Myocyte (in vitro differentiated cells): ENCODE measurements at regions not wholly inside any gene's neighbourhood (a gene's known extent, or its start where the extent isn't known, plus 50 kb on each side); places are given as distances from the start of the nearest gene placed in this dataset.
"Not testable (repeated sequence)": the region's sequence is repeated elsewhere in the genome, so short reads cannot be mapped to it uniquely, and the experiment has no call there.

Experiments used
- DNase-seq: peaks from one replicate; pipeline ENCODE4 v3.0.0-alpha.2; 2012; ENCODE audit warnings: low read depth

DNA sequence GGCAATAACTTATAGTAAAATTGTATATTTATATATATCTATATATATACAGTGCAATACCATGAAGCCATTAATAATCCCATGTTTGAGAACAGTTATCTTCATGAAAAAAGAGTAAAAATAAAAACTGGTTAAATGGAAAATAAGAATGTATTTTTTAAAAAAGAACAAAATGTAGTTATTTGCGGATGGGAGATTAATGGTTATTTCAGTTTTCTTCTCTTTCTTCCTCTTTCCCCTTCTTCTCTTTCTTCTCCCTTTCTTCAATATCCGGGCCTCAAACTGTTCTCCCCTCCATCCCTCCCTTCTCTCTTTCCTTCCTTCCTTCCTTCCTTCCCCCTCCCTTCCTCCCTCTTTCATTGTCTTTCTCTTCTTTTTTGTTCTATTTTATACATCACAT lies 1301.7 kb upstream of the IGFBP7 start:
- DNase-seq: no peak

DNA sequence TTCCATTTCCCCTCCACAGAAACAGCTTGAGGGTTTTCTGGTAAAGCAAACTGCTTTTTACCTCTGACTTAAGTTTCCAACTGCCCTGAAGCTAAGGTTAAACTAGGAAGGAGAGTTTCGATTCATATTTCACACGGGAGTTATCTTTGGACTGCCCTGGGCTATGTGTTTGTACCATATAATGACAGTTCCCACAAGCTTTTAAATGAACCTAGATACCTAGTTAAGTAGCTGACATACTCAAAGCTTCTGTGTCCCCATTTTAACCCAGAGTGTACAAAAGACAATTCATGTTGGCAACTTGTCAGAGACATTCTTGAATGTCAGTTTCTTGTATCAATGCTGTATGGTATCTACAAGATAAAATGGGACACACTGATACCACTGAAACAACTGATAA lies 1296.6 kb upstream of the IGFBP7 start:
- DNase-seq: no peak

DNA sequence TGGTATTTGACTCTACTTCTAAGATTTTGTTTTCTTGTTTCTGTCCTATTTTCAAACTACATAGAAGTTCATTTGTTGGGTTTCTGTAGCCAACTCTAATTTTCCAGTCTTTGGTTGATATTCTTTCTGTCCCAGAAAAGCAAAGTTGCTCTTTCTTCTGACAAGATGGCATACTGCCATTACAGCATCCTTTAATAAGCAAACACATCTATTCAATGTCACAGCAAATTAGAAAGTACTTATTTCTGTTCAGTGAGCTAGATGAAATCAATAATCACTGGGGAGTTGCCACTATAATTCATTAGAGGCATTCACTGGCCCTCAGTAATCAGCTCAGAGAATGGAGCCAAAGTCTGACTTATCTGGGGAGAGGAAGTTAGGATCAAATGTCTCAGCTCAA lies 1258.0 kb upstream of the IGFBP7 start:
- no peak for DNase-seq

DNA sequence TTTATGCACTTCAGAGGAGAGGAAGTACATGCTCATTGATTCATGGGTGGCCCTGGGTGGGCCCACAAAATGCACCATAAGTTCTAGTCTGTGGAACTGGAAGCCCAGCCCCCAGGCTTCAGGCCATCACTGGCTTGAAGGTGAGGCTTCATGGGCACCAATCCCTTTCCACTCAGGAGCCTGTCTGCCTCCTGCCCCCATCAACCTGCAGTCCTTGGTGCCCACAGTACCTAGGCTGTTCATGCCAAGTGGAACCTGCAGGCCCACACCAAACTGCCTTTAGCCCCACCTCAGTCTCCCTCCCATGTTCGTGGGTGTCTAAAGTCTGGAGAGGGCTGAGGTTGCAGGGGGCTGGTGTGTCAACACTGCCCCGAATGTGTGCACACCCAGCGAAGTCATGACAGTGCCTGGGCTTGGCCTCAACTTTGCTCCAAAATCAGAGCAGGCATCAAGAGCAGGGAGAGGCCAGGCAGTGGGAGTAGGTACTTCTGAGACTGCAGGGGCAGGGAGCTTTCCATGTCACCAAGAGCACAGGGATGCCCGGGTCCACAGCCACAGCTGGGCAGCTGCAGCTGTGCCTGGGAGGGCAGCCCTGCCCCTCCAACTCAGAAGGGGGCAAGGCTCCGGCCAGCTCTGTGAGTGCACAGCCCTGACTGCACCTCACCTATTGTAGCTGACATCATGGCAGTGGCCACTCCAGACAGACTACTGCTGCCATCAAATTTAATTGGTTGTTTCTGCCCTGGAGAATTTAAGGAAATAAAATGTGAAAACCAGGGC lies 1250.4 kb upstream of the IGFBP7 start:
- no peak for DNase-seq

DNA sequence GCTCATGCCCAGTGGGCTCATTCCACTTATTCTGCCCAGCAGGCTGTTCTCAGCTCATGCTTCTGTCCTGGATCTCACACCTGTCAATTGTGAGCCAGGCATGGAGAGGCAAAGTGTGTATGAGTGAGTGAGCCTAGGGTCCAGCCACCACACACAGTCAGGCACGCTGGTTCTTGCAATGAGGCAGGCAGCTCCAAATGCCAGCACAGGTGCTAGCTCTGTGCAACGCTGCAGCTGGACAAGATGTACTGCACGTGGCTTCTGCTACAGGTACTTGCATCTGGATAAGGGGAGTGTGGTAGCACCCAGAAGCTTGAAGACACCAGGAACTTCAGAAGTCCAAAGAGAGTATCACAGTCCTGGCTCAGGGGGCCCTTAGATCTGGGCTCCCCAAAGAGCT lies 1249.4 kb upstream of the IGFBP7 start:
- no peak for DNase-seq

DNA sequence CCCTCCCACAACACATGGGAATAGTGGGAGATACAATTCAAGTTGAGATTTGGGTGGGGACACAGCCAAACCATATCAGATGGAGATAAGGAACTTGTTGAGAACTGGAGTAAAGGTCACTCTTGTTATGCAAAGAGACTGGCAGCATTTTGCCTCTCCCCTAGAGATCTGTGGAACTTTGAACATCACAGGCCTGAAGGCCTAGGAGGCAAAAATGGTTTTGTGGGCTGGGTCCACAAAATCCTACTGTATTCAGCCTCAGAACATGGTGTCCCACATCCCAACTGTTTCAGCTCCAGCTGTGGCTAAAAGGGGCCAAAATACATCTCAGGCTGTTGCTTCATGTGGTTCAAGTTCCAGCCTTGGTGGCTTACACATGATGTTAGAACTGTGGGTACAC lies 1247.8 kb upstream of the IGFBP7 start:
- DNase-seq: no peak

DNA sequence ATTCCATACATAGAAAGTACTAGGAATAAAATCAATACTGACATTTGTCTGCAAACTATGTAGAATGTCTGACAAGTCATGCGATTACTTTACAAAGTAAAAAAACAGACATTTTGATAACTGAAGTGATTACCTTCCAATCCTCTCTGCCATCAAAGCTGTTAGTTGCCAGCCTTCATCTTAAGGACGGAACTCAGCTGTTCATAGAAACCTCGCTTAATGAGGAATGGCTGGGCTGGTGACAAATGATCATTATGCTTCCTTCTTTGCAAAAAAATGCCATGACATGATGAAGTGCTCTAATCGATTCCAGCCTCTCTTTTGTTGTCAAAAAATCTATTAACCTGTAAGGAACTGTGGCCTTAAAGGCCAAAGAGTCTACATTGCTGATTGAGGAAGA lies 1214.9 kb upstream of the IGFBP7 start:
- DNase-seq: no peak

DNA sequence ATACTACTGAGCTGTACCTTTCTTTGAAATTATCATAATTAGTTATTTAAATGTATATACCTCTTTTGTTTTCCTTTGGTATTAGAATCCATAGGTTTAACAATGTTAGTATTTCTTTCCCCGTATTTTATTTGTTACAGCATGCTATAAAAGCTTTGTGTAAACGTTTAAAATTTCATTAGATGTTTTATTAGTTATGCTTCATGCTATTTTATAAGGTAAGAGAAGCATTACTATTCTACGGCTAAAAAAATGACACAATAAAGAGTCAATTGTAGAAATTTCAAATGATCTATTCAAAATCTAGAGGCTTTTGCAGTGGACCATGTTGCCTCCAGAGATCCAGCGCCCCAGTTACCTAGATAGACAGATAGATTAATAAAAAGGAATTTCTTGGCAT lies 1203.3 kb upstream of the IGFBP7 start:
- no peak for DNase-seq

DNA sequence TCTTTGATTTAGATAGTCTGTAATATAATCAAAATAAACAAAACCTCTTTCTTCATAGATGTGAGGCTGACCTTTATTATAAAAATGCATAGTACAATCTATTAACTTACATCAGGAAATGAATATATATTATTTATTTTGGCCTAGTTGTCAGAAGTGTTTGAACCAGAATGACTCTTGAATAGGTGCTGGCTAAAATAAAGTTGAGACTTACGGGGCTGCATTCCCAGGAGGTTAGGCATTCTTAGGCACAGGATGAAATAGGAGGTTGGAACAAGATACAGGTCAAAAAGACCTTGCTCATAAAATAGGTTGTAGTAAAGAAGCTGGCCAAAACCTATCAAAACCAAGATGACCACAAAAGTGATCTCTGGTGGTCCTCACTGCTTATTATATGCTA lies 1193.3 kb upstream of the IGFBP7 start:
- DNase-seq: no peak

DNA sequence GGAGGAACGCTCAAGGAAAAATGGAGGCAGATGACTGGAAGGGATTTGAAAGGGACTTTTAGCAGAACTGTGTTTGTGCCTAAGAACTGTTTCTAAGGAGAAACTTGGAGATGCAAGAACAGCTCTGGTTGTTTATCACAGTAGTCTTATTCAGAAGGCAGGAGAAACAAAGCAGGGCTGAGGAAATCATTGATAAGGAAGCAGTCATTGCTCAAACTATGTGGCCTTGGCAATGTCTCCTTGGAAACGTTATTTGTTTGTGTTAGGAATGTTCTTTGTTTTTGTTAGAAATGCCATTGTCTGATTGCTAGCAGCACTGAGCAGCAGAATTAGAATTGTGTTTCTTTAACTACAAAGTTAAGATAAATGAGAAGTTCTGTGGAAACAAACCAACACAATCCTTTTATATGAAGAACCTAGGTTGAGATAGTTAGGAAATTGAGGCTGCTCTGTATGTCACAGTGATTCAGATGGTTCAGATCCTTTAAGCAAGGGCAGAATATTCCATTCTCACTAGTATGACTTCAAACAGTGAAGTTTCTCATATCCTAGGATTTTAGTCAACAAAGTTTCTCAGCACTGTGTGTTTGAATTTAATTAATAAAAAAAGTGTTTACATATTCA lies 1191.3 kb upstream of the IGFBP7 start:
- DNase-seq: no peak

DNA sequence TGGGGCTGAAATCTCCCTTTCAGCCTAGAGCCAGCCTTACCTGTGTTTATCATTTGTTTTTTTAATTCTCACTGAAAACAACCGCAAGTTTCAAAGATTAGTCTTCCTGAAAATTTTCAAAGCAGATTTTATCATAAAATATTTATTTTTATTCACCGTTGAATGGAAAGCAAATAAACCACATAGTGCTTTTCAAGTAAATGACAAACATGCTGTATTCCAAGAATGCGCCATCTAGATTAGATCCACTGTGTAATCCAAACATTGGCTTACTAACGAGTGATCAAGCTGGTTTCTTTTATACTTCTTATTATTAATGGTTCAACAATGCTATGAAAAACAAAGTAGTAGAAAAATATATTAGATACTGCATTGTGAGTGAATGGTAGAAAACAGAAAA lies 1176.2 kb upstream of the IGFBP7 start:
- no peak for DNase-seq

DNA sequence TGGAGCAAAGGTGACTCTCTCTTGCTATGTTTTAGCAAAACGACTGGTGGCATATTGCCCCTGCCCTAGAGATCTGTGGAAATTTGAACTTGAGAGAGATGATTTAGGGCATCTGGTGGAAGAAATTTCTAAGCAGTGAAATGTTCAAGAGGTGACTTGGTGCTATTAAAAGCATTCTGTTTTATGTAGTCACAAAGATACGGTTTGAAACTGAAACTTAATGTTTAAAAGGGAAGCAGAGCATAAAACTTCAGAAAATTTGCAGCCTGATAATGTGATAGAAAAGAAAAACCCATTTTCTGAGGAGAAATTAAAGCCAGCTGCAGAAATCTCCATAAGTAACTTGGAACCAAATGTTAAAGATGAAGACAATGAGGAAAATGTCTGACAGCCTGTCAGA lies 1170.7 kb upstream of the IGFBP7 start:
- DNase-seq: not testable (repeated sequence)

DNA sequence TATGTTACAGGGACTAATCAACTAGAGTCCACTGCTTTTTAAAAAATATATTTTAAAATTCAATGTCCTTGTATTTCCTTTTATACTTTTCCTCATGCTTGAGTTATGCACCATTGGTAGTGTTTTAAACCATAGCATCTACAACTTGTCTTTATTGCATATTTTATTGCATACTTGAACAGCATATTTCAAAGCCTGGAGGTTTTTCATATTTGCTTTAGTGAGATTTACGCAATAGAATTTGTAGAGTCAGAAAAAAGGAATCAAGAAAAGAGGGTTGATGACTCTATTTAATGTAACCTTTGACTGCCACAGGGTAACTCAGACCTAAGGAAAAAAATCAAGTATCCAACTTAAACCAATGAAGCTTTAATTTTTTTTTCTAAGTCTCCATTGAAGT lies 1165.7 kb upstream of the IGFBP7 start:
- no peak for DNase-seq

DNA sequence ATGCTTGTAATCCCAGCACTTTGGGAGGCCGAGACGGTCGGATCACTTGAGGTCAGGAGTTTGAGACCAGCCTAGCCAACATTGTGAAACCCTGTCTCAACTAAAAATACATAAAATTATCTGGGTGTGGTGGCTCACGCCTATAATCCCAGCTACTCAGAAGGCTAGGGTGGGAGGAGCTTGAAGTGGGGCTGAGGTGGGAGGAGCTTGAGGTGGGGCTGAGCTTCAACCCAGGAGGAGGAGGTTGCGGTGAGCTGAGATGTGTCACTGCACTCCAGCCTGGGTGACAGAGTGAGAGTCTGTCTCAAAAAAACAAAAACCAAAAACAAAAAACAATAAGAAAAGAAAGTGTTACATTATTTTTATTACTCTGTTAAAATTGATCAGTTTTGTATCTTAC lies 1164.4 kb upstream of the IGFBP7 start:
- DNase-seq: no peak

DNA sequence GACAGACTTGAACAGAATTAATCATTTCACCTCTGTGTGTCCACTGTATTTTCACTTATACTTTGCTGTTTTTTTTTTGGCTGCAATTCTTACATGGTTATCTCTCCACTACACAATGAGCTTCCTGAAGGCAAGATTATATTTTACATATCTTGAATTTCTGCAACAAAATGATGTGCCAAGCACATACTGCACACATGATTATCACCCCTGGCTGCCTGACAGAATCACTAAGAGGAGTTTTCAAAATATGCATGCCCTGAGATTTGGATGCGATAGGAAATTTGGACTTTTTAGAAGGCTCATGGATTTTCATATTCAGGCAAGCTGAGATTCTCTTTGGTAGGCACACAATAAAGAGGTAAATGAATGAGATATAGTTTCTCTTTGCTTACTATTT lies 1162.1 kb upstream of the IGFBP7 start:
- no peak for DNase-seq

DNA sequence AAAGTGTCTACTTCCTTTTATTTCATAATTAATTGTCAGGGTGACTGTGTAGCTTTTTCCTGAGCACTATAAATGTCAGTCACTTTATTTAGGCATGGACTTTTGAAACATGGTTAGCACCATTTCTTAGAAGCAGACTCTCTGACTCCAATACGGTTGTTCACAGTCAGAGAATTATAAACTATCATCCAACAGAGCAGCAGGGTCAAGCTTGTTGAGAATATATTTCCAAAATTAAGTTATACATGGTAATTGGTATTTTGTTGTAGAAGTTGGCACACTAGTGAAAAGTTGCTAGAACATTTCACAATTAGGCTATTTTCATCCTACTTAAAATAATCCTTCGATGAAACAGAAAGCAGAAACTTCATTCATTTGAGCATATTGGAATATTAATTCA lies 1155.5 kb upstream of the IGFBP7 start:
- no peak for DNase-seq

DNA sequence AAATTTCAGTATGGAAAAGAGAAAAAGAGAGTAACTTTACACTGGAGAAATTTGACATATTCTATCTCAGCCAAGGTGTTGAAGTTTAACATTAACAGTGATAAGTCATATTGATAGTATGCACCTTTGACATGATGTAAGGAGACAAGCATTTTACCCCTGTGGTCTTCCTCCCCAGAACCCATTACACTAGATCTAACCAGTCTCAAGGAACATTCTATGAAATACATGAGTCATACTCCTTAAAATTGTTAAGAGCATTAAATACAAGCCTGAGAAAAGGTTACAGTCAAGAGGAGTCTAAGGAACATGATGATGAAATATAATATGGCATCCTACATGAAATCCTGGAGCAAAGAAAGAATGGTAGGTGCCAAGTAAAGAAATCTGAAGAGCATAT lies 1151.3 kb upstream of the IGFBP7 start:
- no peak for DNase-seq

DNA sequence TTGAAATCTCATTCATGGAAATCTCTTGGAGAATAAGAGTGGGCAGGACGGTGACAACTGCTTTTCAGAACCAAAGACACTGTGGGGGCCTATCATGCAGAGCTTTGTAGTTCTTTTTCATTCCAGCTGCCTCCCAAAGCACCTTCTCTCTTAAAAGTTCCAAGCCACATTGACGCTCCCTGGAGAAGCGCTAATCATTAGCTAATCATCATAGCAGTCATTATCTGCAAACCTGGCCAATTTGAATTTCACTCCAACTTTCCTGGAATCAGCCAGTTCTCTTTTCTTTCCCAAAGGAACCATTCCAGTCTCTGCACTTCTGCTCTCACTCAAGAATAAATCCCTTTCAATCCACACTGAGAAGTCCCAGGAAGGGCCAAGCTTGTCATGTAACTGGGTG lies 1144.1 kb upstream of the IGFBP7 start:
- DNase-seq: no peak

DNA sequence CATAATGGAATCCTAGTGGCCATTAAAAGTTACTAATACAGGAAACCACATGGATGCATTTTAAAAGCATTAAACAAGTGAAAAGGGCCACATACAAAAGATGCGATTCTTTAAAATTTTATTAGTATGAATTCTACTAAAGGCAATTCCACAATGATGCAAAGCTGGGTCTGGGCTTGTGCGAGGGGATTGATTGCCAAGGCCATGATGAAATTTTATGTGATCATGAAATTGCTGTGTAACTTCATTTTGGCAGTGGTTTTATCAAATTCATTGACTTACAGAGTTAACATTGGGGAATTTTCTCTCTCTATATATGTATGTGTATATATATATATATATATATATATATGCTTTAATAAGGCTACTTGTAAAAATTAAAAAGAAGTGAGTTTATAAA lies 1142.5 kb upstream of the IGFBP7 start:
- no peak for DNase-seq

DNA sequence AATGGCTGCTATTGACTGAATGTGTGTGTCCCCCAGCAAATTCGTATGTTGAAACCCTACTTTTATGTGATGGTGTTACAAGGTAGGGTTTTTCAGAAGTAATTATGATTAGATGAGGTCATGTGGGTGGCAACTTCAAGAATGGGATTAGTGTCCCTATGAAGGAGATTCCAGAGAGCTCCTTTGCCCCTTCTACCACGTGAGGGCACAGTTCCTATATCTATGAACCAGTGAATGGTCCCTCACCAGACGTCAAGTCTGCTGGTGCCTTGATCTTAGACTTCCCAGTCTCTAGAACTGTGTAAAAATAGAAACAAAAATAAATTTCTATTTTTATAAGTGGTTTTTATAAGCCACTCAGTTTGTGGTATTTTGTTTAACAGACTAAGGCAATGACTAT lies 1137.6 kb upstream of the IGFBP7 start:
- DNase-seq: no peak

DNA sequence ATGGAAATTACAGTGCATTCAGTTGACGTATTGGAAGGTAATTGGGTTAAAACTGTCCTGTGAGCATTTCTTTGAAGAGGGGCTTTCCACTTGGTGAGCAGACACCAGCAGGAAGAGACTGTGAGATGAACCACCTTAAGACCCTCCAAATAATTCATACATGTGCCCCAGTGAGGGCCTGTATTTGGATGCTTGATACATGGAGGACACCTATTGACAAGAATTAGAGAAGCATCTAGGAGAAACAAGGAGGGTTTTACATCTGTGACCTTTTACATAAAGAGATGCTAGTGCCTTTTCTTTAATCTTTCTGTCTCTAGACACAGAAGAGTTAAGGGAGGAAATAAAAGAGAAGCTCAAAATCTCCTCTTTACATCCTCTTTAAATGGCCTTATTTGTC lies 1115.3 kb upstream of the IGFBP7 start:
- DNase-seq: no peak

DNA sequence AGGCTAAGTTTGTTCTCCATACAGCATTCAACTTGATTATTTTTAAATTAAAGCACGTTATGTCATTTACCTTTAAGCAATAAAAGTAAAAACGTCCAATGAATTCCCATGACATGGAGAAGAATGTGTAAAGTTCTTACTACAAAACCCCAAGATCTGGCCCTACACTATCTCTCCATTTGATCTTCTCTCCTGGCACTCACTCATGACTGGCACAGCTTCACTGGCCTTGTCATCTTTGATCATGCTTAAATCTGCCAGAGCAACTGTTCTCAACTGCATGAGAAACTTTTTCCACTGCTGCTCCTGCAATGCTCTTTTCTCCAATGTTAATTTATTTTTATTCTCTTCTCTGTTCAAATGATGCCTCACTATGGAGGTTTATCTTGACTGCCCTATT lies 1109.0 kb upstream of the IGFBP7 start:
- no peak for DNase-seq

DNA sequence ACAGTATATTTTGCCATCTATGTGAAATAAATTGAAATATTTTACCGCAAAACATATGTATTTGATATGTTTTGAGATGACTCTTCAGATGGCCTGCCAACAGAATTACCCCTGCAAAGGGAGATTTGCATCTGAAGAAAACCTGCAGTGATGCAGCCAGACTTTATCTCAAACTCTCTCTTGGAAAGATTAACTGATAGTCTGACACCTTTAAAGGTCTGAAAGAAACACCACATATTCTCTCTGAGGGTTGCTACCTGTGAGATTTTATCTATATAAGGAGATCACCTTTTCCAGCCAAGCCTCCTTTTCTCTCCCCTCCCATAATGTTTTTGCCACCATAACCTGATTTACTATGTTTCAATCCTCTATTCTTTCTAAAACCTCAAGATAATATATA lies 1106.3 kb upstream of the IGFBP7 start:
- no peak for DNase-seq
